ENCODE measurements at regions not wholly inside any gene's neighbourhood (a gene's known extent, or its start where the extent isn't known, plus 50 kb on each side); places are given as distances from the start of the nearest gene placed in this dataset.

DNA sequence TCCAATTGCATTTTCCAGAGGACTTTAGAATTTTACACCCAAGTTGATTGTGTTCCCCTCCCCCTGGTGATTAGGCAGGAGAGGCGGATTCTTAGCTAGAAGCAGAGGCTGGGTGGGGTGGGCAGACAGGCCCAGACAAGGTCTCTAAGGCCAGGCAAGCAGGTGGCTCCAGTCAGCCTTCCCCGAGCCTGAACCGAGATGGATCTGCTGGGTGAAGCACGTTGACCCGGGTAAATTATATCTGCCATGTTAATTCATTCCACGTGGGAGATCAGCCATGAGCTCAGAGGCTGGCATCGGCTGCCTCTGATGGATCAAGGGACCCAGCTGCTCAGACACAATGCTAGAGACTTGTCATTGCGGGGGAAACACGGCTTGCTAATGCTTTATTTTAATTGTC is 159.5 kb upstream of the MAFB start:
- WGBS, 2 donors = 76 to 86% methylated on average over 9 of the region's 9 CpGs
- Histone ChIP-seq H3K27ac (no peak overlapping the region), H3K9me3 (peaks cover 0 to 2% (median 0%) of the 10 kb centered on the region in 4 donors), H3K4me1 (no peaks in the 10 kb centered on the region), H3K27me3 (peaks cover 0 to 5% (median 0%) of the 10 kb centered on the region in 3 donors), H3K36me3 (no peaks in the 10 kb centered on the region), H3K4me3 (no peak overlapping the region)
- intact Hi-C loops (cut with DNase I) = no loop called here
- TF ChIP-seq POLR2AphosphoS5 (IDR thresholded peaks at IDR 0.05) (no peak), EP300 (IDR thresholded peaks at IDR 0.05) (no peak), POLR2A (IDR thresholded peaks at IDR 0.05) (no peak), CTCF (IDR thresholded peaks at IDR 0.05) (no peak)
- no peak for DNase-seq

- H3K36me3 ChIP-seq = no peaks in the 10 kb centered on the region
- intact Hi-C loops (cut with DNase I) = no loop called here
- H3K4me1 ChIP-seq = no peaks in the 10 kb centered on the region
- peaks cover 0 to 2% (median 0%) of the 10 kb centered on the region in 4 donors for H3K9me3 ChIP-seq
- TF ChIP-seq CTCF (IDR thresholded peaks at IDR 0.05) = no peak
- no peak for TF ChIP-seq POLR2AphosphoS5 (IDR thresholded peaks at IDR 0.05)
- TF ChIP-seq EP300 (IDR thresholded peaks at IDR 0.05) = no peak
- no peak for TF ChIP-seq POLR2A (IDR thresholded peaks at IDR 0.05)
- peaks cover 0 to 5% (median 0%) of the 10 kb centered on the region in 3 donors for H3K27me3 ChIP-seq
- H3K27ac ChIP-seq = no peak overlapping the region
- H3K4me3 ChIP-seq = no peak overlapping the region
- DNase-seq = no peak
Observed at GRCh38 chr20:40849456-40849855, 160.4 kb upstream of the MAFB start.

DNA sequence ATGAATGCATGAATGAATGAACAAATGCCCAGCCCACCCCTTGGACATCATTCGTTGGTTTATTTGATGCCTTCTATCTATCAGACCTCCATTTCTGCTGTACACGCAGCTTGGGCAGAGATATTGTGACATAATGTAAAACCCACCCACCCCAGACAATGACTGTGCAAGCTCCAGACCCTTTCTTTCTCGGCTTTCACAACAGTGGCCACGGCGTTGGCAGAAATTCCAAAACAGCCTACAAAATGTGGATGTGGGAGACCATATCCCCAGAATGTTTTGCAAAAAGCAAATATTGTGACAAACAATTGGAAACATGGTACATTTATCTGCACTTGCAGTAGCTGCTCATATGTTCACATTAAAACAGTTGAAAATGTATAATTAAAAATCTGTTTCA is 162.0 kb upstream of the MAFB start:
- Histone ChIP-seq H3K36me3 (no peaks in the 10 kb centered on the region), H3K9me3 (no peaks in the 10 kb centered on the region), H3K4me1 (no peaks in the 10 kb centered on the region), H3K27me3 (peaks cover 0 to 5% (median 0%) of the 10 kb centered on the region in 3 donors), H3K27ac (no peak overlapping the region), H3K4me3 (no peak overlapping the region)
- intact Hi-C loops (cut with DNase I) = no loop called here
- DNase-seq = no peak
- TF ChIP-seq POLR2AphosphoS5 (IDR thresholded peaks at IDR 0.05) (no peak), CTCF (IDR thresholded peaks at IDR 0.05) (no peak), POLR2A (IDR thresholded peaks at IDR 0.05) (no peak), EP300 (IDR thresholded peaks at IDR 0.05) (no peak)
- WGBS, 2 donors = 77 to 86% methylated on average over 5 of the region's 5 CpGs

GRCh38 chr20:40855269-40855668 is 166.2 kb upstream of the MAFB start:
- H3K27me3 ChIP-seq = no peaks in the 10 kb centered on the region
- no peak for DNase-seq
- 58 to 65% methylated on average over 1 of the region's 1 CpG for WGBS, 2 donors
- H3K36me3 ChIP-seq = no peaks in the 10 kb centered on the region
- TF ChIP-seq POLR2A (IDR thresholded peaks at IDR 0.05) (no peak), CTCF (IDR thresholded peaks at IDR 0.05) (no peak), POLR2AphosphoS5 (IDR thresholded peaks at IDR 0.05) (no peak), EP300 (IDR thresholded peaks at IDR 0.05) (no peak)
- H3K4me1 ChIP-seq = no peaks in the 10 kb centered on the region
- H3K9me3 ChIP-seq = no peaks in the 10 kb centered on the region
- no peak overlapping the region for H3K4me3 ChIP-seq
- no peak overlapping the region for H3K27ac ChIP-seq
- intact Hi-C loops (cut with DNase I) = no loop called here

DNA sequence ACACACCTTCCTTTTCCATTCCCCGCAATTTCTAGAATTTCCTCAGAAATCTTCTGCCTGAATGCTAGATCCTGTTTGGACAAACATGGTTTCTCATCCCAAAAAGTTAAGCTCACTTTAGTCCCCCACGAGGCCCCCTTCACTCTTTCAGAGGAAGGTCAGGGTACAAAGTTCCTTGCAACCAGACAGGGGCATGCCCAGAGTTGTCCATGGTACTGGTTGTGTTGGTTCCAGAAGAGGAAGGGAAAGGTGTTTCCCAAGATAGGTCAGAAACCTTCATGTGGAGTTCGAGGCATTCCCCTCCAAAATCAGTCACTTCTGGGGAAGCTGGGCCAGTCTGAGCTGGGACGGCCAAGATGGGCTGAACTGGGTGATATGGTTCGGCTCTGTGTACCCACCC is 167.6 kb upstream of the MAFB start:
- H3K27me3 ChIP-seq = no peaks in the 10 kb centered on the region
- no peak for DNase-seq
- WGBS, 2 donors = 87 to 89% methylated on average over 5 of the region's 5 CpGs
- H3K27ac ChIP-seq = no peak overlapping the region
- no peaks in the 10 kb centered on the region for H3K9me3 ChIP-seq
- intact Hi-C loops (cut with DNase I) = no loop called here
- no peak overlapping the region for H3K4me3 ChIP-seq
- no peaks in the 10 kb centered on the region for H3K36me3 ChIP-seq
- no peaks in the 10 kb centered on the region for H3K4me1 ChIP-seq
- no peak for TF ChIP-seq EP300 (IDR thresholded peaks at IDR 0.05)
- no peak for TF ChIP-seq POLR2AphosphoS5 (IDR thresholded peaks at IDR 0.05)
- no peak for TF ChIP-seq CTCF (IDR thresholded peaks at IDR 0.05)
- TF ChIP-seq POLR2A (IDR thresholded peaks at IDR 0.05) = no peak
